Neural progenitor cell (in vitro differentiated cells): ENCODE measurements at regions not wholly inside any gene's neighbourhood (a gene's known extent, or its start where the extent isn't known, plus 50 kb on each side); places are given as distances from the start of the nearest gene placed in this dataset.

Experiments
- EZH2 ChIP-seq: fragments of 200-600 bp; sonication (generic); IDR thresholded peaks from 2 replicates; pipeline ENCODE4 v1.6.1; 2017; ENCODE audit warnings: antibody characterized with exemption, mild to moderate bottlenecking, moderate library complexity
- EZH2phosphoT487 ChIP-seq: fragments of 200-600 bp; sonication (generic); IDR thresholded peaks from 2 replicates; pipeline ENCODE4 v1.6.1; 2017; ENCODE audit warnings: antibody characterized with exemption
- TF ChIP-seq, protein P1 (sequence below): fragments of 200-600 bp; sonication (generic); IDR thresholded peaks from 2 replicates; pipeline ENCODE4 v1.5.1; 2017; ENCODE audit warnings: antibody characterized with exemption, mild to moderate bottlenecking

DNA sequence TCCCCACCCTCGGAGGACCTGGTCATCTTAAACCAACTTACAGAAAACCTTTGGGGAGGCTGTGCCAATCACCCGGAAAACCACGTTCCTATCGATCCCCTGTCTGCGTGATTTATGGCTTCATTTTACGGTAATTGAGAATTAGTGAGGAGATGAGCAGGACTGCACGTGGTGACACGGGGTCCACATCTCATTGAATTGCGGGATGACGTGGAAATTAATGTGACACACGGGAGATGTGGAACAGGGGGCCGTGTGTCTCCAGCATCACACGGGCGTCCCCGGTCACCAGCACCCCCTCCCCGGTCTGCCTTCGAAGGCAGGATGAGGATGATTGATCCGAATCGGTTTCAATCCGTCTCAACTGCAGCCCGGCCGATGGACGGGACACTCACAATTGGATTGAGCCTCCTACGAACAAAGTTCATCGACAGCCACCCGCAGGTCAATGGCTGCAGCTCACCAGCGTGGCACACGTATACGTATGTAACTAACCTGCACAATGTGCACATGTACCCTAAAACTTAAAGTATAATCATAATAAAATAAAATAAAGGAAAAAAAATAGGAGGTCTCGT is 160.3 kb downstream of the SHOX start:
- no peak for TF ChIP-seq EZH2phosphoT487
- TF ChIP-seq, protein P1, sequence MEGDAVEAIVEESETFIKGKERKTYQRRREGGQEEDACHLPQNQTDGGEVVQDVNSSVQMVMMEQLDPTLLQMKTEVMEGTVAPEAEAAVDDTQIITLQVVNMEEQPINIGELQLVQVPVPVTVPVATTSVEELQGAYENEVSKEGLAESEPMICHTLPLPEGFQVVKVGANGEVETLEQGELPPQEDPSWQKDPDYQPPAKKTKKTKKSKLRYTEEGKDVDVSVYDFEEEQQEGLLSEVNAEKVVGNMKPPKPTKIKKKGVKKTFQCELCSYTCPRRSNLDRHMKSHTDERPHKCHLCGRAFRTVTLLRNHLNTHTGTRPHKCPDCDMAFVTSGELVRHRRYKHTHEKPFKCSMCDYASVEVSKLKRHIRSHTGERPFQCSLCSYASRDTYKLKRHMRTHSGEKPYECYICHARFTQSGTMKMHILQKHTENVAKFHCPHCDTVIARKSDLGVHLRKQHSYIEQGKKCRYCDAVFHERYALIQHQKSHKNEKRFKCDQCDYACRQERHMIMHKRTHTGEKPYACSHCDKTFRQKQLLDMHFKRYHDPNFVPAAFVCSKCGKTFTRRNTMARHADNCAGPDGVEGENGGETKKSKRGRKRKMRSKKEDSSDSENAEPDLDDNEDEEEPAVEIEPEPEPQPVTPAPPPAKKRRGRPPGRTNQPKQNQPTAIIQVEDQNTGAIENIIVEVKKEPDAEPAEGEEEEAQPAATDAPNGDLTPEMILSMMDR, result no peak
- no peak for TF ChIP-seq EZH2
